Fibroblast of lung (primary cell): ENCODE measurements at regions not wholly inside any gene's neighbourhood (a gene's known extent, or its start where the extent isn't known, plus 50 kb on each side); places are given as distances from the start of the nearest gene placed in this dataset.

Experiments
- DNase-seq, 2 donors: peaks; one replicate each; pipeline versions ENCODE4 v3.0.0 to v3.0.0-alpha.2; 2010; ENCODE audit warnings: low read depth in 2 of 2
- H2AFZ ChIP-seq: 2 replicates; pipeline ENCODE4 v1.5.1; 2012; ENCODE audit warnings: low read length, control low read depth, inconsistent platforms
- H3K27ac ChIP-seq: 2 replicates; pipeline ENCODE4 v1.5.1; 2011; ENCODE audit warnings: low read length, control low read depth; ENCODE audit not compliant: insufficient read depth
- H3K27me3 ChIP-seq: 2 replicates; pipeline ENCODE4 v1.5.1; 2011; ENCODE audit warnings: mild to moderate bottlenecking, low read length; ENCODE audit not compliant: control insufficient read depth, insufficient read depth
- H3K36me3 ChIP-seq: 2 replicates; pipeline ENCODE4 v1.5.1; 2011; ENCODE audit warnings: low read length; ENCODE audit not compliant: control insufficient read depth, insufficient read depth
- H3K4me1 ChIP-seq: 2 replicates; pipeline ENCODE4 v1.5.1; 2011; ENCODE audit warnings: low read length; ENCODE audit not compliant: control insufficient read depth, insufficient read depth; ENCODE audit errors: extremely low read depth
- H3K4me2 ChIP-seq: 2 replicates; pipeline ENCODE4 v1.5.1; 2011; ENCODE audit warnings: low read length, control low read depth; ENCODE audit not compliant: insufficient read depth; ENCODE audit errors: extremely low read depth
- H3K4me3 ChIP-seq, 4 experiments: fragments of 200-600 bp in 1 of 4; sonication (generic) in 1 of 4; replicated peaks in 1 of 4; 2 replicates each; pipeline ENCODE4 v1.5.1; 2011 to 2016; ENCODE audit warnings: low read length in 4 of 4, low read depth in 3 of 4, mild to moderate bottlenecking in 3 of 4, control low read depth in 2 of 4, inconsistent platforms in 1 of 4, mixed read lengths in 1 of 4; ENCODE audit not compliant: insufficient read depth in 1 of 4; ENCODE audit errors: control extremely low read depth in 1 of 4
- H3K79me2 ChIP-seq: 2 replicates; pipeline ENCODE4 v1.5.1; 2012; ENCODE audit warnings: mild to moderate bottlenecking, low read length, inconsistent platforms; ENCODE audit not compliant: control insufficient read depth, insufficient read depth
- H3K9ac ChIP-seq: 2 replicates; pipeline ENCODE4 v1.5.1; 2011; ENCODE audit warnings: mild to moderate bottlenecking, low read length, control low read depth; ENCODE audit not compliant: insufficient read depth
- H3K9me3 ChIP-seq: 2 replicates; pipeline ENCODE4 v1.5.1; 2012; ENCODE audit warnings: low read depth, low read length; ENCODE audit not compliant: control insufficient read depth, insufficient read depth
- H4K20me1 ChIP-seq: 2 replicates; pipeline ENCODE4 v1.5.1; 2011; ENCODE audit warnings: low read length; ENCODE audit not compliant: control insufficient read depth, insufficient read depth; ENCODE audit errors: extremely low read depth
- EZH2 ChIP-seq: IDR thresholded peaks from 2 replicates; pipeline ENCODE4 v1.5.1; 2012; ENCODE audit warnings: low read length, control low read depth, mild to moderate bottlenecking; ENCODE audit errors: missing control alignments
- TF ChIP-seq, protein P1 (sequence below), 2 donors: IDR thresholded peaks in 1 of 2; conservative IDR thresholded peaks in 1 of 2; 1 replicate in 1 of 2; 2 replicates in 1 of 2; pipeline ENCODE4 v1.5.1; 2011 to 2012; ENCODE audit warnings: low read length in 2 of 2, control low read depth in 1 of 2, inconsistent platforms in 1 of 2, low read depth in 1 of 2, mild to moderate bottlenecking in 1 of 2

DNA sequence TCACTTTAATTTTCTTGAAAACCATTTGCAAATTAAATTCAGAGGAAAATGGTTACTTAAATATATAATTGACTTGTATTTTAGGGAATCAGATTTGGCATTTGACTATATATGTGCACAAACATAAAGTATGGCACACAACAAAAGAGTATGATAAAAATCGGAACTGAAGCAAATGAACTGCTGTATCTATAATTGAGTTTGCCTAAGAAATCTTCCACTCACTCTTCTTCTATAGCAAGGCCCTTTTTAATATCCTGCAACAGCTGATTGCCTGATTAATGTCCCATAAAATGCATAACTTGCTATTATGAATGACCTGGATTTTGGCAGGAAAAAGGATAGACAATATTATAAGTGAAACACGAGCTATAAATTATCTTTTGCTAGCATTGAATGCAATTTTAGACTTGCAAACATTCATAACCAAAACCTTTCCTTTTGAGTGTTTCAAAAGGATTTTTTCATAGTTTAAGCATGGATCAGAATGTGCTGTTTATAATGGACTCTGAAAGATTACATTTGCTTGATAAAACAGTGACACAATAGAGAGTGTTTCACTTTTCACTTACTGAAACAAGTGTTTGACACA, 2204.3 kb downstream of the MRPL39 start:
- no peak for TF ChIP-seq EZH2
- TF ChIP-seq, protein P1, sequence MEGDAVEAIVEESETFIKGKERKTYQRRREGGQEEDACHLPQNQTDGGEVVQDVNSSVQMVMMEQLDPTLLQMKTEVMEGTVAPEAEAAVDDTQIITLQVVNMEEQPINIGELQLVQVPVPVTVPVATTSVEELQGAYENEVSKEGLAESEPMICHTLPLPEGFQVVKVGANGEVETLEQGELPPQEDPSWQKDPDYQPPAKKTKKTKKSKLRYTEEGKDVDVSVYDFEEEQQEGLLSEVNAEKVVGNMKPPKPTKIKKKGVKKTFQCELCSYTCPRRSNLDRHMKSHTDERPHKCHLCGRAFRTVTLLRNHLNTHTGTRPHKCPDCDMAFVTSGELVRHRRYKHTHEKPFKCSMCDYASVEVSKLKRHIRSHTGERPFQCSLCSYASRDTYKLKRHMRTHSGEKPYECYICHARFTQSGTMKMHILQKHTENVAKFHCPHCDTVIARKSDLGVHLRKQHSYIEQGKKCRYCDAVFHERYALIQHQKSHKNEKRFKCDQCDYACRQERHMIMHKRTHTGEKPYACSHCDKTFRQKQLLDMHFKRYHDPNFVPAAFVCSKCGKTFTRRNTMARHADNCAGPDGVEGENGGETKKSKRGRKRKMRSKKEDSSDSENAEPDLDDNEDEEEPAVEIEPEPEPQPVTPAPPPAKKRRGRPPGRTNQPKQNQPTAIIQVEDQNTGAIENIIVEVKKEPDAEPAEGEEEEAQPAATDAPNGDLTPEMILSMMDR (conservative IDR thresholded peaks at IDR 0.05 in 1 of 2, IDR thresholded peaks at IDR 0.05 in 1 of 2; ENCODE audit: low read depth in 1 of 2, low read length in 2 of 2): no peak
- Histone ChIP-seq H3K27ac (no peak overlapping the region), H3K36me3 (no peaks in the 10 kb centered on the region), H3K4me3 (no peak overlapping the region), H2AFZ (no peak overlapping the region), H3K9ac (no peak overlapping the region), H3K4me1 (no peaks in the 10 kb centered on the region), H4K20me1 (no peaks in the 10 kb centered on the region), H3K4me2 (no peak overlapping the region), H3K27me3 (no peaks in the 10 kb centered on the region), H3K9me3 (no peaks in the 10 kb centered on the region), H3K79me2 (no peaks in the 10 kb centered on the region)
- DNase-seq: no peak

DNA sequence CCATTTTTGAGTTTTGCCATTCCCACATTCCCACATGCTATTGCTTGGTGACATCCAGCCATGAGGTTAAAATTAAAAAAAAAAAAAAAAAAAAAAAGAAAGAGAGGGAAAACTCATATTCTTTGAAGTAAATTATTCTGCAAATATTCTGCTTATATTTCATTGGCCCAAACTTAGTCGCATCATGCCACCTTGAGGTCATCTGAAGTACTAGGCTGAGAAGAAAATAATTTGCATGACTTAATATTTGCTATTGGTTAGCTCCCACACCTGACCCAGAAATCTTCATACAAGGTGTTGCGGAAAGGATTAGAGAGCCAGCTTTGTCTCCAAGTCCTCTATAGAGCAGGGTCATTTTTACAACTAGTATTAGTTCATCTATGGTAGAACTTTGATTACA, 2206.0 kb downstream of the MRPL39 start:
- Histone ChIP-seq H3K4me1 (no peaks in the 10 kb centered on the region), H2AFZ (no peak overlapping the region), H3K27ac (no peak overlapping the region), H3K79me2 (no peaks in the 10 kb centered on the region), H3K36me3 (no peaks in the 10 kb centered on the region), H3K27me3 (no peaks in the 10 kb centered on the region), H3K9ac (no peak overlapping the region), H3K4me3 (no peak overlapping the region), H4K20me1 (no peaks in the 10 kb centered on the region), H3K9me3 (no peaks in the 10 kb centered on the region), H3K4me2 (no peak overlapping the region)
- TF ChIP-seq, protein P1 (conservative IDR thresholded peaks at IDR 0.05 in 1 of 2, IDR thresholded peaks at IDR 0.05 in 1 of 2; ENCODE audit: low read depth in 1 of 2, low read length in 2 of 2): no peak
- TF ChIP-seq EZH2: no peak
- no peak for DNase-seq

DNA sequence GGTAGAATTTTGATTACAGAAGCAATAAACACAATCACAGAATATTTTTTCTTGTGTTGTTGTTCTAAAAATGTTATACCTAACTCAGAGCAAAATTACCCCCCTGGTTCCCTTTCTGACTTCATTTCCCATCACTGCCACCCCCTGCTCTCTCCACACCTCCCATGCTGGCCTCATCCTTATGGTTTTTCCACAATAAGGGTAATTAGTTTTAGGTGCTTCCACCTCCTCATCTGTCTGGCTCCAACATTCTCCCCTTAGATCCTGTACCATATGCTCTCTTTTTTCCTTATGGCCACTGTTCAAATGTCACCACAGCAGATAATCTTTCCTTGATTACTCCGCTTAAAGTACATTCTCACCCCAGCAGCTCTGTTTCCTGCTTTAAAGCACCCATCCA, 2208.6 kb downstream of the MRPL39 start:
- Histone ChIP-seq H3K4me3 (no peak overlapping the region), H4K20me1 (no peaks in the 10 kb centered on the region), H3K4me1 (no peaks in the 10 kb centered on the region), H3K9ac (no peak overlapping the region), H3K79me2 (no peaks in the 10 kb centered on the region), H3K9me3 (no peaks in the 10 kb centered on the region), H3K4me2 (no peak overlapping the region), H3K27ac (no peak overlapping the region), H3K27me3 (no peaks in the 10 kb centered on the region), H2AFZ (no peak overlapping the region), H3K36me3 (no peaks in the 10 kb centered on the region)
- no peak for DNase-seq
- no peak for TF ChIP-seq EZH2
- TF ChIP-seq, protein P1 (conservative IDR thresholded peaks at IDR 0.05 in 1 of 2, IDR thresholded peaks at IDR 0.05 in 1 of 2; ENCODE audit: low read depth in 1 of 2, low read length in 2 of 2): no peak
